MCF 10A (cell line): ENCODE measurements at regions not wholly inside any gene's neighbourhood (a gene's known extent, or its start where the extent isn't known, plus 50 kb on each side); places are given as distances from the start of the nearest gene placed in this dataset.

ENCODE experiments used
- BruUV-seq: library from RNA; stranded (reverse); fragments of 400-500 nt; replicated peaks from 2 replicates; lab custom pipeline; 2021; lab: Mats Ljungman, UMichigan
- CTCF ChIA-PET: fragments of 300-600 bp; sonication (Branson Sonifier 250); formaldehyde crosslinking; extraction: SDS; loops from one replicate; lab custom pipeline; 2021; ENCODE audit warnings: antibody characterized with exemption, inconsistent platforms; lab: Yijun Ruan, JAX
- POLR2A ChIA-PET: fragments of 300-600, 350-650 bp; sonication (Branson Sonifier 250); formaldehyde crosslinking; extraction: SDS; loops from one replicate; lab custom pipeline; 2020; ENCODE audit warnings: antibody characterized with exemption, inconsistent platforms; lab: Yijun Ruan, JAX
- DNase-seq: peaks from one replicate; pipeline ENCODE4 v3.0.0-alpha.2; 2018; ENCODE audit not compliant: unreplicated experiment
- H3K27ac Mint-ChIP-seq: one replicate; pipeline ENCODE4 v1.8.0; 2022; ENCODE audit warnings: mild to moderate bottlenecking, low read depth, mixed read lengths; ENCODE audit not compliant: unreplicated experiment
- H3K27me3 Mint-ChIP-seq: one replicate; pipeline ENCODE4 v1.8.0; 2022; ENCODE audit warnings: mixed read lengths; ENCODE audit not compliant: insufficient read depth, unreplicated experiment
- H3K36me3 Mint-ChIP-seq: one replicate; pipeline ENCODE4 v1.8.0; 2022; ENCODE audit warnings: mild to moderate bottlenecking, moderate library complexity, mixed read lengths; ENCODE audit not compliant: insufficient read depth, unreplicated experiment
- H3K4me1 Mint-ChIP-seq: one replicate; pipeline ENCODE4 v1.8.0; 2022; ENCODE audit warnings: mixed read lengths; ENCODE audit not compliant: insufficient read depth, unreplicated experiment
- H3K4me3 Mint-ChIP-seq: one replicate; pipeline ENCODE4 v1.8.0; 2022; ENCODE audit warnings: mild to moderate bottlenecking, moderate library complexity, mixed read lengths; ENCODE audit not compliant: unreplicated experiment
- H3K9me3 Mint-ChIP-seq: one replicate; pipeline ENCODE4 v1.8.0; 2022; ENCODE audit warnings: mixed read lengths; ENCODE audit not compliant: unreplicated experiment
- intact Hi-C: fragments of 100-400 bp; cut with micrococcal nuclease; formaldehyde crosslinking; loops from 2 replicates; pipeline ENCODE4 v1.14.1; 2022
- TF ChIP-seq, protein P1 (sequence below): fragments of 200-600 bp; IDR thresholded peaks from one replicate; pipeline ENCODE4 v1.8.0; 2022; ENCODE audit warnings: antibody characterized with exemption, mild to moderate bottlenecking; ENCODE audit not compliant: unreplicated experiment

DNA sequence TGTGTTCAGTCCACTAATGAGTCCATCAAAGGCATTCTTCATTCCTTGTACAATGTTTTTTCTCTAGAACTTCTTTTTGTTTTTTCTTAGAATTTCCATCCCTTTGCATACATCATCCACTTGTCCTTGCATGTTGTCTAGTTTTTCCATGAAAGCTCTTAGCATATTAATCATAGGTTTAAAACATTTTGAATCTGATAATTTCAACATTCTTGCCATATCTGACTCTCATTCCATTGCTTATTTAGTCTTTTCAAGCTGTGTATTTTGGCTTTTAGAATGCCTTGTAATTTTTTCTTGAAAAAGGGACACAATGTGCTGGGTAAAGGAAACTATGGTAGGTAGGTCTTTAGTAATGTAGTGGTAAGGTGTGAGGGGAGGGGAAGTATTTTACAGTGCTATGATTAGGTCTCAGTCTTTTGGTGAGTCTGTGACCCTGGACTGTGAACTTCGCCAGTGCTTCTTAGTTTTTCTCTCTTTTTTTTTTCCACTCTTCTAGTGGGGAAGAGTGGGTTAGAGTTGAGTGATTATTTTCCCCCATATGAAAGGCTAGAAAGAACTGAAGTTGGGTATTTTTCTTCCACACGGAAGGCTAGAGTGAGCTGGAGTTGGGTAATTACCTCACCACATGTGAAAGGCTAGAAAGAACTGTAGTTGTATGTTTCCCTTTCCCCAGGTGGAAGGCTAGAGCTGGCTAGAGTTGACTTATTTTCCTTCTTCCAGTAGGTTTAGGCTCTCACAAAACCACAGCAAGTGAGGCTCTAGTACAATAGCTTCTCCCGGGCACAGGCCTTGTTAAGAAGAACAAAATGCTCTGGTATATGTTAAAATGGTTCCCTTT is 172.1 kb downstream of the SNX18 start:
- DNase-seq: no peak
- H3K36me3 Mint-ChIP-seq: no peaks in the 10 kb centered on the region
- H3K4me3 Mint-ChIP-seq: no peak overlapping the region
- BruUV-seq: no TSS peak
- no peaks in the 10 kb centered on the region for H3K9me3 Mint-ChIP-seq
- no peaks in the 10 kb centered on the region for H3K4me1 Mint-ChIP-seq
- no peaks in the 10 kb centered on the region for H3K27me3 Mint-ChIP-seq
- intact Hi-C loops: no loop called here
- TF ChIP-seq, protein P1, sequence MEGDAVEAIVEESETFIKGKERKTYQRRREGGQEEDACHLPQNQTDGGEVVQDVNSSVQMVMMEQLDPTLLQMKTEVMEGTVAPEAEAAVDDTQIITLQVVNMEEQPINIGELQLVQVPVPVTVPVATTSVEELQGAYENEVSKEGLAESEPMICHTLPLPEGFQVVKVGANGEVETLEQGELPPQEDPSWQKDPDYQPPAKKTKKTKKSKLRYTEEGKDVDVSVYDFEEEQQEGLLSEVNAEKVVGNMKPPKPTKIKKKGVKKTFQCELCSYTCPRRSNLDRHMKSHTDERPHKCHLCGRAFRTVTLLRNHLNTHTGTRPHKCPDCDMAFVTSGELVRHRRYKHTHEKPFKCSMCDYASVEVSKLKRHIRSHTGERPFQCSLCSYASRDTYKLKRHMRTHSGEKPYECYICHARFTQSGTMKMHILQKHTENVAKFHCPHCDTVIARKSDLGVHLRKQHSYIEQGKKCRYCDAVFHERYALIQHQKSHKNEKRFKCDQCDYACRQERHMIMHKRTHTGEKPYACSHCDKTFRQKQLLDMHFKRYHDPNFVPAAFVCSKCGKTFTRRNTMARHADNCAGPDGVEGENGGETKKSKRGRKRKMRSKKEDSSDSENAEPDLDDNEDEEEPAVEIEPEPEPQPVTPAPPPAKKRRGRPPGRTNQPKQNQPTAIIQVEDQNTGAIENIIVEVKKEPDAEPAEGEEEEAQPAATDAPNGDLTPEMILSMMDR: no peak
- H3K27ac Mint-ChIP-seq: no peak overlapping the region
- CTCF ChIA-PET: no interaction called here
- POLR2A ChIA-PET: no interaction called here

DNA sequence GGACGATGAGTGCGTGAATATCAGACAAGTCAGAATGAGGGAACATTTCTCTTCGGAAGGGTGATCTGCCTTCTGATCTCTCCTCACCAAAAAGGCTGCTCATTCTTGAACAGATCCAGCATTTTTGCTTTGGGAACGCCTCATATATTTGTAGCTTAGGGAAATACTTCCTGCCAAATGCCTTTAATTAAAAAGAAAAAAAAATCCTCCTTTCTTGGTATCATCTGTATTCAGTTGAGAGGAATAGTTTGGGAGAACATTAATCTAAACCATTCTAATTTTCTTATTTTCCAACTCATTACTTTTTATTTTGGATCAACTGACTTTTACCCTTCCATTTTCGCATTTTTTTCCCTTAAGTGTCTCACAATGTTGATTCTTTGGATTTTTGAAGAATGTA is 163.4 kb downstream of the SNX18 start:
- no peak overlapping the region for H3K27ac Mint-ChIP-seq
- intact Hi-C loops: no loop called here

DNA sequence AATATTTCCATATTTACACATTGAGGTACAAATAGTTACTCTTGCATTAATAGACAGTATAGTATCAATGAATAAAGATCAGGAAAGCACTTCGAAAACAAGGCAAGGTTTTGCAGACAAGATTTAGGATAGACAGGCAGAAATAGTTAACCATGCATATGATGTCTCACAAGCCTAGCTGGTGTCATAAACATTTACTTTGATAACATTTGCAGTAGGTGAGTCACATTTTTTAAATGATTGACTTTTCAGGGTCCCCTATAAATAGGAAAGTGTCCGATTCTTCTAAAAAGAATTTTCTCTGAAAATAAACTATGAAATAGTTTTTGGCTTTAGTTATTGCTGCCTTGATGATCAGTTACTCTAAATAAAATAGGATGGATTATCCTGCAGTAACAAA is 162.1 kb downstream of the SNX18 start:
- TF ChIP-seq, protein P1: no peak
- Mint-ChIP-seq H3K27ac (no peak overlapping the region), H3K36me3 (no peaks in the 10 kb centered on the region), H3K4me1 (no peaks in the 10 kb centered on the region), H3K27me3 (peaks cover 27% of the 10 kb centered on the region), H3K4me3 (no peak overlapping the region), H3K9me3 (peaks cover 5% of the 10 kb centered on the region)
- no TSS peak for BruUV-seq
- POLR2A ChIA-PET: no interaction called here
- intact Hi-C loops: no loop called here
- CTCF ChIA-PET: no interaction called here
- no peak for DNase-seq

More for the DNA sequence above, 163.4 kb downstream of the SNX18 start:
- no TSS peak for BruUV-seq
- Mint-ChIP-seq H3K9me3 (no peaks in the 10 kb centered on the region), H3K4me3 (no peak overlapping the region), H3K36me3 (no peaks in the 10 kb centered on the region), H3K27me3 (peaks cover 17% of the 10 kb centered on the region), H3K4me1 (no peaks in the 10 kb centered on the region)
- POLR2A ChIA-PET: no interaction called here
- no peak for DNase-seq
- CTCF ChIA-PET: interaction anchor here (0.7 to 1.0 kb wide), 2 partner anchors 9 to 97 kb away, joined by 3 to 4 read pairs; no protein-coding TSS in a partner anchor
- TF ChIP-seq, protein P1: no peak

DNA sequence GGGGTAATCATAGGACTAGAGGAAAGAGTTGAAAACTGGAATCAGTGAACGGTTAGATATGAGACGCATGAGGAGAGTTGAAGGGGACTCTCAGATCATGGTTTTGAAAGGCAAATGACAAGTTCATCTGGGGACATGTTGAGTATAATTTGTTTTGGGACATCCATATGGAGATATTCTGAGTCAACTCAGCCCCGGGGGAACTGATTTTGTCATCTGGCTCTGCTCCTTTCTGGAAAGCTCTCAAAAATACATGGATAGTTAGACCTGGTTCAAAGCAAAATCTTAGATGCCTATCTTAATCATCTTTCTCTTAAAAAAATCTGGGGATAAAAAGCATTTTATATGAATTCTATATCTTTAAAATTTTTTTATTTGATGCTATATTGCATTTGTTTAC is 161.2 kb downstream of the SNX18 start:
- no TSS peak for BruUV-seq
- DNase-seq: no peak
- intact Hi-C loops: no loop called here
- Mint-ChIP-seq H3K36me3 (no peaks in the 10 kb centered on the region), H3K27me3 (peaks cover 36% of the 10 kb centered on the region), H3K4me3 (no peak overlapping the region), H3K4me1 (no peaks in the 10 kb centered on the region), H3K9me3 (peaks cover 8% of the 10 kb centered on the region), H3K27ac (no peak overlapping the region)
- TF ChIP-seq, protein P1: no peak
- CTCF ChIA-PET: interaction anchor here (0.6 kb wide), 1 partner anchor 63 kb away, joined by 3 read pairs; no protein-coding TSS in a partner anchor
- POLR2A ChIA-PET: no interaction called here
